Adrenal gland (tissue), 9 donors: ENCODE measurements at regions not wholly inside any gene's neighbourhood (a gene's known extent, or its start where the extent isn't known, plus 50 kb on each side); places are given as distances from the start of the nearest gene placed in this dataset.

ENCODE experiments used
- DNase-seq, 7 donors: peaks; one replicate each; pipeline ENCODE4 v3.0.0-alpha.2; 2019 to 2020
- H3K27ac ChIP-seq, 5 donors: fragments of 200-600 bp; sonication (generic) in 4 of 5; 1 replicate in 3 of 5; 2 replicates in 2 of 5; pipeline versions ENCODE4 v1.5.1 to v1.8.0; 2016 to 2020; ENCODE audit warnings: mild to moderate bottlenecking in 1 of 5
- H3K27me3 ChIP-seq: fragments of 200-600 bp; 2 replicates; pipeline ENCODE4 v1.8.0; 2021
- H3K36me3 ChIP-seq, 2 donors: fragments of 200-600 bp; replicated peaks in 1 of 2; 1 replicate in 1 of 2; 2 replicates in 1 of 2; pipeline versions ENCODE4 v1.5.1 to v1.8.0; 2018 to 2022
- H3K4me1 ChIP-seq, 2 donors: fragments of 200-600 bp; replicated peaks in 1 of 2; 1 replicate in 1 of 2; 2 replicates in 1 of 2; pipeline versions ENCODE4 v1.5.1 to v1.8.0; 2018 to 2021
- H3K4me3 ChIP-seq, 4 donors: fragments of 200-600 bp; sonication (generic) in 3 of 4; one replicate each; pipeline ENCODE4 v1.5.1; 2016 to 2018
- H3K9me3 ChIP-seq, 3 donors: fragments of 200-600 bp; sonication (generic) in 1 of 3; replicated peaks in 1 of 3; 1 replicate in 2 of 3; 2 replicates in 1 of 3; pipeline versions ENCODE4 v1.5.1 to v1.8.0; 2016 to 2021
- CTCF ChIP-seq, 6 experiments: fragments of 450-650 bp in 4 of 6; fragments of 200-600 bp in 2 of 6; sonication (generic) in 1 of 6; IDR thresholded peaks; 1 replicate in 5 of 6; 2 replicates in 1 of 6; pipeline versions ENCODE4 v1.5.1 to v1.8.0; 2016 to 2021; ENCODE audit warnings: antibody characterized with exemption in 6 of 6, mild to moderate bottlenecking in 2 of 6, moderate library complexity in 1 of 6
- POLR2A ChIP-seq, 2 donors: fragments of 450-650 bp; IDR thresholded peaks; one replicate each; pipeline ENCODE4 v1.6.1; 2017; ENCODE audit warnings: antibody characterized with exemption in 2 of 2, mild to moderate bottlenecking in 2 of 2, moderate library complexity in 1 of 2
- WGBS, 4 donors: extraction: QIAGEN DNeasy Blood & Tissue Kit in 2 of 4; methylation state at CpG; one replicate each; pipeline versions ENCODE4 v1.1.5 to v1.1.7; 2013 to 2017; 5-methylcytosine and 5-hydroxymethylcytosine counted together
- intact Hi-C, 2 donors: fragments of 100-400 bp; cut with DNase I; formaldehyde crosslinking; loops; one replicate each; pipeline versions ENCODE4 v1.14.1 to v1.15.0; 2022 to 2023
- donor health status: healthy with polysubstance abuse.
- donor health status: Bipolar disorder and iron deficiency.
- donor health status: DM: yes; HTN: yes; CAD: no.
- donor health status: DM: no; HTN: no; CAD: no.
- donor health status: DM: no; HTN: no; CAD: no.

GRCh38 chr5:14054965-14055963 lies 87.9 kb upstream of the TRIO start:
- no peak overlapping the region for H3K27ac ChIP-seq
- intact Hi-C loops: no loop called here
- no peaks in the 10 kb centered on the region for H3K27me3 ChIP-seq
- no peak for TF ChIP-seq CTCF (IDR thresholded peaks at IDR 0.05)
- no peak for TF ChIP-seq POLR2A (IDR thresholded peaks at IDR 0.05)
- H3K4me1 ChIP-seq: no peaks in the 10 kb centered on the region
- no peak for DNase-seq
- no peaks in the 10 kb centered on the region for H3K9me3 ChIP-seq
- no peak overlapping the region for H3K4me3 ChIP-seq
- WGBS, 4 donors: 75 to 87% (median 81%) methylated on average over 9 of the region's 9 CpGs
- H3K36me3 ChIP-seq: no peaks in the 10 kb centered on the region

- Histone ChIP-seq H3K36me3 (no peaks in the 10 kb centered on the region), H3K4me3 (no peak overlapping the region), H3K27ac (no peak overlapping the region), H3K4me1 (no peaks in the 10 kb centered on the region), H3K27me3 (no peaks in the 10 kb centered on the region), H3K9me3 (no peaks in the 10 kb centered on the region)
- TF ChIP-seq POLR2A (IDR thresholded peaks at IDR 0.05) (no peak), CTCF (IDR thresholded peaks at IDR 0.05) (no peak)
- intact Hi-C loops: no loop called here
- no peak for DNase-seq
- WGBS, 4 donors: 82 to 92% (median 90%) methylated on average over 9 of the region's 9 CpGs
Observed at GRCh38 chr5:14054111-14054854, 88.9 kb upstream of the TRIO start.

GRCh38 chr5:14050821-14051220 lies 92.3 kb upstream of the TRIO start:
- H3K4me3 ChIP-seq: no peak overlapping the region
- no peak for TF ChIP-seq POLR2A (IDR thresholded peaks at IDR 0.05)
- no peak for TF ChIP-seq CTCF (IDR thresholded peaks at IDR 0.05)
- no peaks in the 10 kb centered on the region for H3K36me3 ChIP-seq
- no peak for DNase-seq
- no peaks in the 10 kb centered on the region for H3K9me3 ChIP-seq
- no peak overlapping the region for H3K27ac ChIP-seq
- no peaks in the 10 kb centered on the region for H3K27me3 ChIP-seq
- intact Hi-C loops: no loop called here
- 49 to 66% (median 60%) methylated on average over 4 of the region's 4 CpGs for WGBS, 4 donors
- no peaks in the 10 kb centered on the region for H3K4me1 ChIP-seq

- no peak for DNase-seq
- intact Hi-C loops: no loop called here
- Histone ChIP-seq H3K36me3 (no peaks in the 10 kb centered on the region), H3K4me1 (no peaks in the 10 kb centered on the region), H3K27me3 (no peaks in the 10 kb centered on the region), H3K9me3 (no peaks in the 10 kb centered on the region), H3K4me3 (no peak overlapping the region), H3K27ac (no peak overlapping the region)
- no peak for TF ChIP-seq POLR2A (IDR thresholded peaks at IDR 0.05)
- TF ChIP-seq CTCF (IDR thresholded peaks at IDR 0.05): no peak
Observed at GRCh38 chr5:14048434-14048833, 94.7 kb upstream of the TRIO start.
